ENCODE measurements at regions not wholly inside any gene's neighbourhood (a gene's known extent, or its start where the extent isn't known, plus 50 kb on each side); places are given as distances from the start of the nearest gene placed in this dataset.

- Histone ChIP-seq H3F3A (replicated peaks; ENCODE audit: insufficient read depth) (no peaks in the 10 kb centered on the region), H3K9ac (no peak overlapping the region), H3K79me2 (ENCODE audit: insufficient read depth) (no peaks in the 10 kb centered on the region), H2AFZ (ENCODE audit: low read depth) (no peak overlapping the region), H3K4me1 (ENCODE audit: control insufficient read depth in 1 of 2, insufficient read depth in 2 of 2, low read depth in 1 of 2, low read length in 1 of 2) (no peaks in the 10 kb centered on the region), H3K4me2 (no peak overlapping the region), H3K27ac (ENCODE audit: low read depth in 2 of 2, low read length in 1 of 2) (no peak overlapping the region), H3K9me3 (no peaks in the 10 kb centered on the region), H3K27me3 (ENCODE audit: insufficient read depth) (no peaks in the 10 kb centered on the region; the same call in 1 of the 2 replicates), H4K20me1 (ENCODE audit: insufficient read depth) (no peaks in the 10 kb centered on the region), H3K36me3 (replicated peaks in 1 of 2; ENCODE audit: control insufficient read depth in 1 of 2, insufficient read depth in 2 of 2, low read length in 1 of 2) (no peaks in the 10 kb centered on the region), H3K4me3 (ENCODE audit: low read depth in 2 of 2, low read length in 1 of 2) (no peak overlapping the region), H3K9me2 (no peaks in the 10 kb centered on the region)
- ChIA-PET POLR2A (no interaction called here), CTCF (interaction anchor here (1.0 kb wide), 1 partner anchor 34 kb away, joined by 3 read pairs; no protein-coding TSS in a partner anchor)
- TF ChIP-seq JUND (IDR thresholded peaks at IDR 0.05) (no peak), USF1 (IDR thresholded peaks at IDR 0.05; ENCODE audit: borderline replicate concordance, low read depth) (no peak), YY1 (IDR thresholded peaks at IDR 0.05; ENCODE audit: low read depth) (no peak), SIN3A (IDR thresholded peaks at IDR 0.05; ENCODE audit: borderline replicate concordance, low read depth, low read length) (no peak), NRF1 (IDR thresholded peaks at IDR 0.05; ENCODE audit: low read depth, low read length) (no peak), RFX5 (IDR thresholded peaks at IDR 0.05; ENCODE audit: low read length) (no peak)
- no peak for DNase-seq
- WGBS (ENCODE audit: low lambda C conversion rate) = 43% methylated on average over 10 of the region's 10 CpGs
Measured at GRCh38 chr15:81869161-81869954, 176.5 kb downstream of the MEX3B start.

GRCh38 chr15:81865850-81866537, 179.8 kb downstream of the MEX3B start:
- H2AFZ ChIP-seq (ENCODE audit: low read depth) = no peak overlapping the region
- POLR2A ChIA-PET = no interaction called here
- no peaks in the 10 kb centered on the region for H3K9me2 ChIP-seq
- H3K36me3 ChIP-seq (replicated peaks in 1 of 2; ENCODE audit: control insufficient read depth in 1 of 2, insufficient read depth in 2 of 2, low read length in 1 of 2) = no peaks in the 10 kb centered on the region
- TF ChIP-seq YY1 (IDR thresholded peaks at IDR 0.05; ENCODE audit: low read depth) (no peak), CHD2 (IDR thresholded peaks at IDR 0.05; ENCODE audit: low read length, partially characterized antibody) (no peak)
- no peaks in the 10 kb centered on the region for H3K79me2 ChIP-seq (ENCODE audit: insufficient read depth)
- no peak overlapping the region for H3K9ac ChIP-seq
- DNase-seq = no peak
- H3F3A ChIP-seq (replicated peaks; ENCODE audit: insufficient read depth) = no peaks in the 10 kb centered on the region
- no peak overlapping the region for H3K4me2 ChIP-seq
- H3K27me3 ChIP-seq (ENCODE audit: insufficient read depth) = no peaks in the 10 kb centered on the region; the same call in 1 of the 2 replicates
- no peaks in the 10 kb centered on the region for H4K20me1 ChIP-seq (ENCODE audit: insufficient read depth)
- WGBS (ENCODE audit: low lambda C conversion rate) = 53% methylated on average over 11 of the region's 11 CpGs
- CTCF ChIA-PET = no interaction called here
- H3K9me3 ChIP-seq = no peaks in the 10 kb centered on the region
- no peak overlapping the region for H3K27ac ChIP-seq (ENCODE audit: low read depth in 2 of 2, low read length in 1 of 2)
- H3K4me3 ChIP-seq (ENCODE audit: low read depth in 2 of 2, low read length in 1 of 2) = no peak overlapping the region
- no peaks in the 10 kb centered on the region for H3K4me1 ChIP-seq (ENCODE audit: control insufficient read depth in 1 of 2, insufficient read depth in 2 of 2, low read depth in 1 of 2, low read length in 1 of 2)

GRCh38 chr15:81863162-81863561, 182.7 kb downstream of the MEX3B start:
- no peaks in the 10 kb centered on the region for H3K79me2 ChIP-seq (ENCODE audit: insufficient read depth)
- H3K9ac ChIP-seq = no peak overlapping the region
- H3F3A ChIP-seq (replicated peaks; ENCODE audit: insufficient read depth) = no peaks in the 10 kb centered on the region
- H3K36me3 ChIP-seq (replicated peaks in 1 of 2; ENCODE audit: control insufficient read depth in 1 of 2, insufficient read depth in 2 of 2, low read length in 1 of 2) = no peaks in the 10 kb centered on the region
- 7% methylated on average over 2 of the region's 2 CpGs for WGBS (ENCODE audit: low lambda C conversion rate)
- ChIA-PET POLR2A (no interaction called here), CTCF (interaction anchor here (0.9 kb wide), 1 partner anchor 9 kb away, joined by 3 read pairs; no protein-coding TSS in a partner anchor)
- H3K4me2 ChIP-seq = no peak overlapping the region
- H3K9me2 ChIP-seq = no peaks in the 10 kb centered on the region
- no peak overlapping the region for H3K27ac ChIP-seq (ENCODE audit: low read depth in 2 of 2, low read length in 1 of 2)
- H3K27me3 ChIP-seq (ENCODE audit: insufficient read depth) = no peaks in the 10 kb centered on the region; the same call in 1 of the 2 replicates
- no peaks in the 10 kb centered on the region for H3K4me1 ChIP-seq (ENCODE audit: control insufficient read depth in 1 of 2, insufficient read depth in 2 of 2, low read depth in 1 of 2, low read length in 1 of 2)
- no peaks in the 10 kb centered on the region for H4K20me1 ChIP-seq (ENCODE audit: insufficient read depth)
- H3K9me3 ChIP-seq = no peaks in the 10 kb centered on the region
- DNase-seq = no peak
- no peak overlapping the region for H3K4me3 ChIP-seq (ENCODE audit: low read depth in 2 of 2, low read length in 1 of 2)
- H2AFZ ChIP-seq (ENCODE audit: low read depth) = no peak overlapping the region
- TF ChIP-seq TAF1 (IDR thresholded peaks at IDR 0.05; ENCODE audit: borderline replicate concordance, low read depth, low read length) (no peak), USF2 (IDR thresholded peaks at IDR 0.05; ENCODE audit: borderline replicate concordance, low read depth, low read length) (no peak), RXRA (IDR thresholded peaks at IDR 0.05; ENCODE audit: borderline replicate concordance, low read depth) (no peak), NFIC (IDR thresholded peaks at IDR 0.05; ENCODE audit: borderline replicate concordance) (no peak), RAD21 (IDR thresholded peaks at IDR 0.05; ENCODE audit: low read length) (no peak), GATA2 (CRISPR knock-in tag; IDR thresholded peaks at IDR 0.05) (no peak), CHD2 (IDR thresholded peaks at IDR 0.05; ENCODE audit: low read length, partially characterized antibody) (no peak), SIN3A (IDR thresholded peaks at IDR 0.05; ENCODE audit: borderline replicate concordance, low read depth, low read length) (no peak), TEAD4 (IDR thresholded peaks at IDR 0.05; ENCODE audit: borderline replicate concordance, insufficient read depth) (no peak), EZH2phosphoT487 (IDR thresholded peaks at IDR 0.05; ENCODE audit: borderline replicate concordance, low read depth) (no peak), MXI1 (IDR thresholded peaks at IDR 0.05; ENCODE audit: low read depth, low read length) (no peak), MAX (IDR thresholded peaks at IDR 0.05; ENCODE audit: low read depth) (no peak)
